HepG2 (cell line): ENCODE measurements at regions not wholly inside any gene's neighbourhood (a gene's known extent, or its start where the extent isn't known, plus 50 kb on each side); places are given as distances from the start of the nearest gene placed in this dataset.

Experiments
- ATAC-seq: fragments of 200-7000 bp; cut with Tn5 transposase; 3 replicates; pipeline ENCODE4 v1.9.1; 2020; ENCODE audit warnings: mild to moderate bottlenecking, moderate library complexity
- BruUV-seq: library from RNA; stranded (reverse); fragments of 400-500 nt; replicated peaks from 2 replicates; lab custom pipeline; 2021; lab: Mats Ljungman, UMichigan
- CTCF ChIA-PET: fragments of 300-600 bp; formaldehyde crosslinking; extraction: SDS; loops from one replicate; lab custom pipeline; 2021; ENCODE audit warnings: low total read pairs, inconsistent platforms, low intra/inter-chr PET ratio; lab: Yijun Ruan, JAX
- POLR2A ChIA-PET: fragments of 350-600 bp; sonication (Branson Sonifier 250); formaldehyde crosslinking; loops from one replicate; lab custom pipeline; 2020; ENCODE audit warnings: antibody characterized with exemption, inconsistent platforms; lab: Yijun Ruan, JAX
- DNase-seq: peaks from one replicate; pipeline ENCODE4 v3.0.0-alpha.2; 2015; ENCODE audit warnings: low spot score
- FAIRE-seq: peaks from 3 replicates; lab custom pipeline; 2011; peaks lifted over from hg19 to GRCh38; lab: Jason Lieb, UNC
- H2AFZ ChIP-seq: one replicate; pipeline ENCODE4 v1.6.1; 2011; ENCODE audit warnings: low read length, inconsistent platforms
- H3K27ac ChIP-seq: fragments of 300-600 bp; 3 replicates; pipeline ENCODE4 v1.8.0; 2011; ENCODE audit warnings: mixed run types, mild to moderate bottlenecking, mixed read lengths, low read length, inconsistent platforms; ENCODE audit not compliant: insufficient read depth; ENCODE audit errors: extremely low read length
- H3K27me3 ChIP-seq, 2 experiments: fragments of 200-600 bp in 1 of 2; 2 replicates in 1 of 2; 3 replicates in 1 of 2; pipeline versions ENCODE4 v1.6.0 to v1.8.0; 2011; ENCODE audit warnings: low read length in 2 of 2, mild to moderate bottlenecking in 2 of 2, moderate library complexity in 2 of 2, inconsistent platforms in 1 of 2; ENCODE audit not compliant: insufficient read depth in 2 of 2, control insufficient read depth in 1 of 2
- H3K36me3 ChIP-seq, 2 experiments: fragments of 200-600 bp in 1 of 2; replicated peaks in 1 of 2; 2 replicates in 1 of 2; 3 replicates in 1 of 2; pipeline versions ENCODE4 v1.5.1 to v1.8.0; 2011; ENCODE audit warnings: low read length in 2 of 2, inconsistent platforms in 1 of 2; ENCODE audit not compliant: insufficient read depth in 2 of 2, control insufficient read depth in 1 of 2
- H3K4me1 ChIP-seq: 2 replicates; pipeline ENCODE4 v1.5.1; 2012; ENCODE audit warnings: low read length, inconsistent platforms; ENCODE audit not compliant: insufficient read depth
- H3K4me2 ChIP-seq: 2 replicates; pipeline ENCODE4 v1.6.0; 2011; ENCODE audit warnings: low read depth, low read length, inconsistent platforms
- H3K4me3 ChIP-seq, 3 experiments: fragments of 200-600 bp in 1 of 3; sonication (generic), shearing (Covaris generic) in 1 of 3; replicated peaks in 1 of 3; 2 replicates each; pipeline ENCODE4 v1.5.1; 2011 to 2016; ENCODE audit warnings: low read length in 3 of 3, inconsistent platforms in 2 of 3, low read depth in 2 of 3, mild to moderate bottlenecking in 2 of 3, control low read depth in 1 of 3, mixed read lengths in 1 of 3; ENCODE audit not compliant: insufficient read depth in 1 of 3
- H3K79me2 ChIP-seq: one replicate; pipeline ENCODE4 v1.6.1; 2011; ENCODE audit warnings: low read length, inconsistent platforms; ENCODE audit not compliant: insufficient read depth
- H3K9ac ChIP-seq: 2 replicates; pipeline ENCODE4 v1.6.0; 2011; ENCODE audit warnings: mild to moderate bottlenecking, low read depth, low read length, inconsistent platforms; ENCODE audit not compliant: insufficient read depth
- H3K9me3 ChIP-seq: 2 replicates; pipeline ENCODE4 v1.5.1; 2012; ENCODE audit warnings: mild to moderate bottlenecking, low read length
- H4K20me1 ChIP-seq: 2 replicates; pipeline ENCODE4 v1.6.0; 2011; ENCODE audit warnings: inconsistent platforms, mild to moderate bottlenecking, low read length, moderate library complexity; ENCODE audit not compliant: insufficient read depth
- IRF9 ChIP-seq: sonication (generic); formaldehyde crosslinking; IDR thresholded peaks from 2 replicates; pipeline ENCODE4 v1.8.0; 2022; ENCODE audit warnings: missing genetic modification reagents, mild to moderate bottlenecking, borderline replicate concordance
- RNF219 ChIP-seq: sonication (generic); formaldehyde crosslinking; IDR thresholded peaks from 2 replicates; pipeline ENCODE4 v1.5.0; 2020; ENCODE audit warnings: mild to moderate bottlenecking, missing genetic modification reagents
- ZUFSP ChIP-seq: sonication (generic); formaldehyde crosslinking; IDR thresholded peaks from 2 replicates; pipeline ENCODE4 v1.9.0; 2021; ENCODE audit warnings: missing genetic modification reagents, mild to moderate bottlenecking, borderline replicate concordance
- WGBS: methylation state at CpG from one replicate; pipeline ENCODE4 v1.1.6; 2017; ENCODE audit warnings: low lambda C conversion rate; 5-methylcytosine and 5-hydroxymethylcytosine counted together
- in situ Hi-C: cut with HindIII; loops from 2 replicates; pipeline ENCODE4 v1.10.0; 2017; ENCODE audit warnings: low pct_unique_long_range_greater_than_20kb; ENCODE audit not compliant: extremely low pct_ligation_motif_present
- intact Hi-C: fragments of 100-400 bp; cut with micrococcal nuclease; formaldehyde crosslinking; loops from one replicate; pipeline ENCODE4 v1.10.0; 2022; ENCODE audit not compliant: unreplicated experiment

GRCh38 chr13:55234311-55234710 lies 1906.4 kb upstream of the PRR20A start:
- H3K36me3 ChIP-seq, result no peaks in the 10 kb centered on the region
- no peaks in the 10 kb centered on the region for H3K4me1 ChIP-seq
- WGBS, result 9% methylated on average over 5 of the region's 5 CpGs
- CTCF ChIA-PET, result no interaction called here
- no peak for TF ChIP-seq ZUFSP
- no peak for TF ChIP-seq IRF9
- TF ChIP-seq RNF219 (CRISPR knock-in tag), result no peak
- FAIRE-seq, result no peak
- POLR2A ChIA-PET, result no interaction called here
- H3K4me2 ChIP-seq, result no peak overlapping the region
- no peak for ATAC-seq
- no peaks in the 10 kb centered on the region for H4K20me1 ChIP-seq
- H2AFZ ChIP-seq, result no peak overlapping the region
- H3K9me3 ChIP-seq, result peaks cover 46% of the 10 kb centered on the region
- no peak overlapping the region for H3K9ac ChIP-seq
- no peaks in the 10 kb centered on the region for H3K27me3 ChIP-seq
- DNase-seq, result no peak
- BruUV-seq, result no TSS peak
- H3K4me3 ChIP-seq, result no peak overlapping the region
- intact Hi-C loops, result no loop called here
- no peaks in the 10 kb centered on the region for H3K79me2 ChIP-seq
- H3K27ac ChIP-seq, result no peak overlapping the region
- in situ Hi-C loops, result no loop called here
